HUES64 (cell line): ENCODE measurements at regions not wholly inside any gene's neighbourhood (a gene's known extent, or its start where the extent isn't known, plus 50 kb on each side); places are given as distances from the start of the nearest gene placed in this dataset.

ENCODE experiments used
- H3K27ac ChIP-seq: 2 replicates; pipeline ENCODE4 v1.7.0; 2013; ENCODE audit warnings: low read depth, low read length, inconsistent platforms
- H3K27me3 ChIP-seq: 2 replicates; pipeline ENCODE4 v1.6.1; 2013; ENCODE audit warnings: mild to moderate bottlenecking, low read length; ENCODE audit not compliant: insufficient read depth
- H3K36me3 ChIP-seq: 2 replicates; pipeline ENCODE4 v1.6.1; 2013; ENCODE audit warnings: mild to moderate bottlenecking, low read length; ENCODE audit not compliant: insufficient read depth
- H3K4me1 ChIP-seq: 2 replicates; pipeline ENCODE4 v1.6.1; 2013; ENCODE audit warnings: mild to moderate bottlenecking, low read length, moderate library complexity; ENCODE audit not compliant: insufficient read depth
- H3K4me3 ChIP-seq: 2 replicates; pipeline ENCODE4 v1.5.1; 2013; ENCODE audit warnings: mild to moderate bottlenecking, low read length, moderate library complexity
- H3K9ac ChIP-seq: 2 replicates; pipeline ENCODE4 v1.6.1; 2013; ENCODE audit warnings: mild to moderate bottlenecking, low read depth, low read length
- H3K9me3 ChIP-seq: 2 replicates; pipeline ENCODE4 v1.6.1; 2013; ENCODE audit warnings: low read depth, low read length; ENCODE audit not compliant: insufficient read depth
- WGBS: fragments of 150-250, 120-280 bp; methylation state at CpG from one replicate; pipeline ENCODE4 v1.1.7; 2013; ENCODE audit warnings: missing lambda C conversion rate; 5-methylcytosine and 5-hydroxymethylcytosine counted together

DNA sequence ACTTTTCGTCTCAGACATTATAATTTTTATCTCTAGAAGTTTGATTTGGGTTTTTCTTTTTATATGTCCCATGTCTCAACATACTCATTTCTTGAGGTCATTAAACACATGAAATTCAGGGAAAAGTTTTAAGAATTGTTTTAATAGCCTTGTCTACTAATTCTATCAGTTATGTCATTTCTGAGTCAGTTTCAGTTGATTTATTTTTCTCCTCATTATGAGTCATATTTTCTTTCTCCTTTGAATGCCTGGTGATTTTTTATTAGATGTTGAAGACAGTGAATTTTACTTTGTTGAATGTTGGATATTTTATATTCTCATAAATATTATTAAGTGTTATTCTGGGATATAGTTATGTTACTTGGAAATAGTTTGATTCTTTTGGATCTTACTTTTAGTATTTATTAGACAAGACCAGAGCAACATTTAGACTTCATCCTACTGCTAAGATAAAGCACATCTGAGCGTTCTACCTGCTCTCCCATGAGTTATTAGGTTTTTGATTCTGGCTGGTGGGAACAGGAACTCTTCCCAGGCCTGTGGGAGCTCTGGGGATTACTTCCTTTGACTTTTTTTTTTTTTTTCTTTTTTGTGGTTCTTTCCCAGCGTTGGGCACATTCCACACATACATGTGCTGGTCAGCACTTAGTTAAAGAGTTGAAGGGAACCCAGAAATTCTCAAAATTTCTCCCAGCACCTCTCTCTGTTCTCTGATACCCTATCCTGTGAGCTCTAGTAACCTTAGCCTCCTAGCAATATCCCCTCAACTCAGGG, 1157.7 kb downstream of the BCL11B start:
- peaks cover 5% of the 10 kb centered on the region for H3K4me1 ChIP-seq
- no peaks in the 10 kb centered on the region for H3K9me3 ChIP-seq
- H3K27me3 ChIP-seq = no peaks in the 10 kb centered on the region
- 50% methylated on average over 2 of the region's 3 CpGs for WGBS
- no peak overlapping the region for H3K9ac ChIP-seq
- H3K36me3 ChIP-seq = no peaks in the 10 kb centered on the region
- no peak overlapping the region for H3K4me3 ChIP-seq
- no peak overlapping the region for H3K27ac ChIP-seq

- Histone ChIP-seq H3K27me3 (no peaks in the 10 kb centered on the region), H3K4me3 (no peak overlapping the region), H3K4me1 (no peaks in the 10 kb centered on the region), H3K9me3 (no peaks in the 10 kb centered on the region), H3K9ac (no peak overlapping the region), H3K27ac (no peak overlapping the region), H3K36me3 (no peaks in the 10 kb centered on the region)
- 100% methylated on average over 1 of the region's 1 CpG for WGBS
Observed at GRCh38 chr14:98114946-98115345, 1157.1 kb downstream of the BCL11B start.

GRCh38 chr14:98118749-98119148, 1153.2 kb downstream of the BCL11B start:
- Histone ChIP-seq H3K27me3 (no peaks in the 10 kb centered on the region), H3K9ac (no peak overlapping the region), H3K9me3 (no peaks in the 10 kb centered on the region), H3K4me1 (no peaks in the 10 kb centered on the region), H3K36me3 (no peaks in the 10 kb centered on the region), H3K27ac (no peak overlapping the region), H3K4me3 (no peak overlapping the region)

- H3K36me3 ChIP-seq = no peaks in the 10 kb centered on the region
- H3K9me3 ChIP-seq = no peaks in the 10 kb centered on the region
- H3K27me3 ChIP-seq = no peaks in the 10 kb centered on the region
- no peak overlapping the region for H3K9ac ChIP-seq
- no peak overlapping the region for H3K4me3 ChIP-seq
- H3K27ac ChIP-seq = no peak overlapping the region
- H3K4me1 ChIP-seq = no peaks in the 10 kb centered on the region
- 86% methylated on average over 4 of the region's 4 CpGs for WGBS
Observed at GRCh38 chr14:98119739-98120138, 1152.3 kb downstream of the BCL11B start.

GRCh38 chr14:98120831-98121464, 1151.0 kb downstream of the BCL11B start:
- Histone ChIP-seq H3K27me3 (no peaks in the 10 kb centered on the region), H3K36me3 (no peaks in the 10 kb centered on the region), H3K27ac (no peak overlapping the region), H3K9ac (no peak overlapping the region), H3K4me1 (no peaks in the 10 kb centered on the region), H3K9me3 (no peaks in the 10 kb centered on the region), H3K4me3 (no peak overlapping the region)
- WGBS = 92% methylated on average over 6 of the region's 6 CpGs

GRCh38 chr14:98122527-98122926, 1149.5 kb downstream of the BCL11B start:
- Histone ChIP-seq H3K27ac (no peak overlapping the region), H3K9ac (no peak overlapping the region), H3K9me3 (no peaks in the 10 kb centered on the region), H3K36me3 (no peaks in the 10 kb centered on the region), H3K4me3 (no peak overlapping the region), H3K4me1 (no peaks in the 10 kb centered on the region), H3K27me3 (no peaks in the 10 kb centered on the region)
- WGBS = 94% methylated on average over 3 of the region's 4 CpGs

DNA sequence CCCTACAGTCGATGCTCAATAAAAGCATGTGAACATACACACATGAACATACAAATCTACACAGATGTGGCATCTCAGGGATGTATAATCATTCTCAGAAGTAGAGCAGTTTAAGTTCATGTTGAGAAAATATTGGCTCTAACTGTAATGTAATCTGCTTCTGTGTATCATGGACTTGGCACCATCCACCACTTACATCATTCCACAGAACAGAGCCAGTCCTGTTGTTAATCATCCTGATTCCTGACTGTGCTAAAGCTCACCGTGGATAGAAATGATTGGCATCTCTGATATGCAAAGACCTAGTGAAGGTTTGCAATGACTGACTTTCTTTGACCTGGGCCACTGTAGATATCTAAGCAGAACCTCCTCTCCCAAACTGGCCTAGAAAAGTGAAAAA, 1141.3 kb downstream of the BCL11B start:
- H3K36me3 ChIP-seq = no peaks in the 10 kb centered on the region
- WGBS = 89% methylated on average over 2 of the region's 2 CpGs
- no peak overlapping the region for H3K9ac ChIP-seq
- no peaks in the 10 kb centered on the region for H3K4me1 ChIP-seq
- H3K9me3 ChIP-seq = no peaks in the 10 kb centered on the region
- H3K27ac ChIP-seq = no peak overlapping the region
- H3K27me3 ChIP-seq = no peaks in the 10 kb centered on the region
- H3K4me3 ChIP-seq = no peak overlapping the region

GRCh38 chr14:98131406-98131805, 1140.6 kb downstream of the BCL11B start:
- no peak overlapping the region for H3K4me3 ChIP-seq
- H3K27ac ChIP-seq = no peak overlapping the region
- H3K9me3 ChIP-seq = no peaks in the 10 kb centered on the region
- H3K36me3 ChIP-seq = no peaks in the 10 kb centered on the region
- H3K9ac ChIP-seq = no peak overlapping the region
- 100% methylated on average over 1 of the region's 1 CpG for WGBS
- H3K4me1 ChIP-seq = peaks cover 4% of the 10 kb centered on the region
- no peaks in the 10 kb centered on the region for H3K27me3 ChIP-seq

- Histone ChIP-seq H3K27me3 (no peaks in the 10 kb centered on the region), H3K36me3 (no peaks in the 10 kb centered on the region), H3K9me3 (no peaks in the 10 kb centered on the region), H3K4me3 (no peak overlapping the region), H3K27ac (no peak overlapping the region), H3K4me1 (peaks cover 24% of the 10 kb centered on the region), H3K9ac (no peak overlapping the region)
- WGBS = 97% methylated on average over 3 of the region's 4 CpGs
Observed at GRCh38 chr14:98133806-98134205, 1138.2 kb downstream of the BCL11B start.

DNA sequence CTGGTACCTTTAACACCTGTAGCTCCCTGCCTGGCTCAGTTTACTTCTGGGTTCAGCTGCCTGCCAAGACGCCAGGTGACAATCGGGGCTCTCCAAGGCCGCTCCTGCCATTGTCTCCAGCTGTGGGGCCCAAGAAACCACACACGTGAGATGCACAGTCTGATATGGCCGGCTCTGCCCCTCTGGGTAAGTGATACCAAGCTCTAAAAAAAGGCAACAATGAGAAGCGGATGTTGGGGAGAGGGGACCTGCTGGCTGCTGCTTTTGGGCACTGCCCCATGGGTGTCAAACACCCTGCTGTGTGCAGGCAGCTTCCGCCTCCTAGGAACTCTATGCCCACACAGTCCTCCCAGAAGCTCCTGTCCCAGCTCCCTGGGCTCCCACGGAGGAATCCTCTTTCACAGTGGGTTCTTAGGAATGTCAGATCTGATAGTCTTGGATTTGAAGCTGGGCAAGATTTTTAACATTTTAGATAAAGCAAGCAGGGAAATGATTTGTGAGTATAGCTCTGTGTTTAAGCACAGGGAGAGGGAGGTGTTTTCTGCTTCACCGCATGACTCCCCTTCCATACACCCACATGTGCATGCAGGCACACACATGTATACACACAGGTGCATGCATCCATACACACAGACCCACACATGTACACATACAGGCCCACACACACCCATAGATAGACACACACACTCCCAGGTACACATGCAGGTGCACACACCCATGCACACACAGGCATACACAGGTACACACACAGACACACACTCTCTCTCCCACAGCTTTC, 1135.8 kb downstream of the BCL11B start:
- no peaks in the 10 kb centered on the region for H3K27me3 ChIP-seq
- no peaks in the 10 kb centered on the region for H3K36me3 ChIP-seq
- no peak overlapping the region for H3K4me3 ChIP-seq
- H3K4me1 ChIP-seq = peaks cover 24% of the 10 kb centered on the region
- 88% methylated on average over 9 of the region's 9 CpGs for WGBS
- H3K27ac ChIP-seq = no peak overlapping the region
- H3K9ac ChIP-seq = no peak overlapping the region
- H3K9me3 ChIP-seq = no peaks in the 10 kb centered on the region
